HCT116 (cell line): ENCODE measurements at regions not wholly inside any gene's neighbourhood (a gene's known extent, or its start where the extent isn't known, plus 50 kb on each side); places are given as distances from the start of the nearest gene placed in this dataset.

Experiments
- ATAC-seq: fragments of 200-7000 bp; cut with Tn5 transposase; 2 replicates; pipeline ENCODE4 v1.9.1; 2020; ENCODE audit warnings: mild to moderate bottlenecking, moderate library complexity
- BruUV-seq: library from RNA; stranded (reverse); fragments of 400-500 nt; replicated peaks from 2 replicates; lab custom pipeline; 2021; lab: Mats Ljungman, UMichigan
- CTCF ChIA-PET: fragments of 300-600 bp; sonication (Branson Sonifier 250); formaldehyde crosslinking; loops from one replicate; lab custom pipeline; 2021; ENCODE audit warnings: antibody characterized with exemption; lab: Charles Lee
- POLR2A ChIA-PET: fragments of 300-600, 350-600 bp; sonication (Branson Sonifier 250); formaldehyde crosslinking; loops from one replicate; lab custom pipeline; 2021; ENCODE audit warnings: antibody characterized with exemption; lab: Charles Lee
- RAD21 ChIA-PET, 2 experiments: fragments of 300-600 bp; sonication (Branson Sonifier 250); formaldehyde crosslinking; loops; one replicate each; lab custom pipeline; 2023; ENCODE audit warnings: low total read pairs in 2 of 2; ENCODE audit not compliant: uncharacterized antibody in 2 of 2, unreplicated experiment in 2 of 2, low non-redundant PET in 1 of 2; lab: Charles Lee
- DNase-seq: peaks from one replicate; pipeline ENCODE4 v3.0.0-alpha.2; 2010; ENCODE audit warnings: low read depth, low spot score
- H2AFZ ChIP-seq: fragments of 200-600 bp; shearing (Covaris generic), sonication (generic); 2 replicates; pipeline ENCODE4 v1.6.1; 2017; ENCODE audit warnings: low read depth, mixed run types, mixed read lengths, antibody characterized with exemption, low read length; ENCODE audit not compliant: poor library complexity, severe bottlenecking
- H3K27ac ChIP-seq: 2 replicates; pipeline ENCODE4 v1.5.1; 2012; ENCODE audit warnings: low read depth, low read length
- H3K27me3 ChIP-seq: fragments of 200-600 bp; sonication (generic); 2 replicates; pipeline ENCODE4 v1.6.1; 2016; ENCODE audit warnings: mixed run types, low read length, mixed read lengths; ENCODE audit not compliant: insufficient read depth
- H3K36me3 ChIP-seq, 2 experiments: fragments of 200-500 bp in 1 of 2; fragments of 200-600 bp in 1 of 2; sonication (Bioruptor generic) in 1 of 2; sonication (generic) in 1 of 2; 2 replicates each; pipeline versions ENCODE4 v1.5.1 to v1.6.1; 2014 to 2016; ENCODE audit warnings: low read length in 2 of 2, inconsistent platforms in 1 of 2, mixed read lengths in 1 of 2, mixed run types in 1 of 2; ENCODE audit not compliant: insufficient read depth in 2 of 2, control insufficient read depth in 1 of 2
- H3K4me1 ChIP-seq, 2 experiments: fragments of 200-600 bp in 1 of 2; sonication (generic) in 1 of 2; 2 replicates each; pipeline versions ENCODE4 v1.5.1 to v1.6.1; 2012 to 2017; ENCODE audit warnings: low read length in 2 of 2, inconsistent platforms in 1 of 2, mild to moderate bottlenecking in 1 of 2, mixed read lengths in 1 of 2, mixed run types in 1 of 2, moderate library complexity in 1 of 2; ENCODE audit not compliant: insufficient read depth in 2 of 2, control insufficient read depth in 1 of 2
- H3K4me2 ChIP-seq: fragments of 200-600 bp; sonication (generic); 2 replicates; pipeline ENCODE4 v1.6.1; 2017; ENCODE audit warnings: mixed run types, low read length, mixed read lengths
- H3K4me3 ChIP-seq, 2 experiments: fragments of 200-600 bp in 1 of 2; sonication (generic) in 1 of 2; replicated peaks in 1 of 2; 2 replicates each; pipeline ENCODE4 v1.5.1; 2011 to 2016; ENCODE audit warnings: low read length in 2 of 2, control low read depth in 1 of 2, low read depth in 1 of 2, mild to moderate bottlenecking in 1 of 2, mixed read lengths in 1 of 2, mixed run types in 1 of 2
- H3K79me2 ChIP-seq: fragments of 200-600 bp; sonication (generic); 2 replicates; pipeline ENCODE4 v1.6.1; 2017; ENCODE audit warnings: mild to moderate bottlenecking, mixed run types, low read length, moderate library complexity, mixed read lengths; ENCODE audit not compliant: insufficient read depth
- H3K9ac ChIP-seq: fragments of 200-600 bp; sonication (generic); 2 replicates; pipeline ENCODE4 v1.6.1; 2016; ENCODE audit warnings: low read length, mixed read lengths
- H3K9me2 ChIP-seq: fragments of 200-600 bp; sonication (generic), shearing (Covaris generic); 2 replicates; pipeline ENCODE4 v1.6.1; 2017; ENCODE audit warnings: mixed run types, mild to moderate bottlenecking, moderate library complexity; ENCODE audit not compliant: insufficient read depth
- H3K9me3 ChIP-seq, 2 experiments: fragments of 200-500 bp in 1 of 2; fragments of 200-600 bp in 1 of 2; sonication (Bioruptor generic) in 1 of 2; sonication (generic) in 1 of 2; 2 replicates each; pipeline ENCODE4 v1.6.1; 2014 to 2017; ENCODE audit warnings: low read length in 2 of 2, mixed read lengths in 2 of 2, inconsistent platforms in 1 of 2, low read depth in 1 of 2, mild to moderate bottlenecking in 1 of 2, mixed run types in 1 of 2, moderate library complexity in 1 of 2; ENCODE audit not compliant: control insufficient read depth in 1 of 2, insufficient read depth in 1 of 2
- H4K20me1 ChIP-seq: fragments of 200-600 bp; sonication (generic), shearing (Covaris generic); 2 replicates; pipeline ENCODE4 v1.6.1; 2017; ENCODE audit warnings: mixed run types, mild to moderate bottlenecking, moderate library complexity; ENCODE audit not compliant: insufficient read depth
- ELF1 ChIP-seq: IDR thresholded peaks from 2 replicates; pipeline ENCODE4 v1.6.1; 2012; ENCODE audit warnings: low read depth, borderline replicate concordance
- EZH2 ChIP-seq: fragments of 200-600 bp; sonication (generic); IDR thresholded peaks from 2 replicates; pipeline ENCODE4 v1.6.1; 2017; ENCODE audit warnings: antibody characterized with exemption, mixed run types
- FOSL1 ChIP-seq: IDR thresholded peaks from 2 replicates; pipeline ENCODE4 v1.6.1; 2012; ENCODE audit warnings: low read depth
- POLR2AphosphoS5 ChIP-seq: IDR thresholded peaks from 2 replicates; pipeline ENCODE4 v1.6.1; 2011; ENCODE audit warnings: mild to moderate bottlenecking, low read depth, low read length, moderate library complexity
- RAD21 ChIP-seq: IDR thresholded peaks from 2 replicates; pipeline ENCODE4 v1.6.1; 2012; ENCODE audit warnings: low read depth, mild to moderate bottlenecking
- SIN3A ChIP-seq: IDR thresholded peaks from 2 replicates; pipeline ENCODE4 v1.6.1; 2012; ENCODE audit warnings: low read depth
- SP1 ChIP-seq: IDR thresholded peaks from 2 replicates; pipeline ENCODE4 v1.6.1; 2012; ENCODE audit warnings: low read depth
- SRF ChIP-seq: IDR thresholded peaks from 2 replicates; pipeline ENCODE4 v1.6.1; 2012; ENCODE audit warnings: low read depth
- TCF7L2 ChIP-seq: IDR thresholded peaks from 2 replicates; pipeline ENCODE4 v1.7.0; 2011; ENCODE audit warnings: borderline replicate concordance, inconsistent platforms; ENCODE audit not compliant: insufficient read depth, insufficient read length; ENCODE audit errors: extremely low read depth
- ZFX ChIP-seq: fragments of 450-650 bp; IDR thresholded peaks from 2 replicates; pipeline ENCODE4 v1.6.1; 2017
- ZNF274 ChIP-seq: fragments of 200-500 bp; sonication (Bioruptor generic); IDR thresholded peaks from 2 replicates; pipeline ENCODE4 v1.6.1; 2014; ENCODE audit warnings: mild to moderate bottlenecking, low read depth, low read length, inconsistent platforms
- intact Hi-C: fragments of 100-400 bp; cut with micrococcal nuclease; formaldehyde crosslinking; loops from 2 replicates; pipeline ENCODE4 v1.10.0; 2022
- TF ChIP-seq, protein P1 (sequence below): IDR thresholded peaks from 2 replicates; pipeline ENCODE4 v1.6.1; 2012; ENCODE audit warnings: low read depth
- TF ChIP-seq, protein P2 (sequence below): IDR thresholded peaks from 2 replicates; pipeline ENCODE4 v1.6.1; 2011; ENCODE audit warnings: mild to moderate bottlenecking, low read length, moderate library complexity; ENCODE audit not compliant: insufficient replicate concordance; ENCODE audit errors: extremely low read depth

GRCh38 chr18:47709556-47709955, 220.9 kb downstream of the SMAD2 start:
- Histone ChIP-seq H3K4me2 (no peak overlapping the region), H2AFZ (no peak overlapping the region), H3K9me2 (no peaks in the 10 kb centered on the region; the same call in 1 of the 2 replicates), H3K27me3 (peaks cover 29% of the 10 kb centered on the region; the same call in 1 of the 2 replicates), H3K9ac (no peak overlapping the region), H3K9me3 (no peaks in the 10 kb centered on the region), H3K79me2 (no peaks in the 10 kb centered on the region), H3K27ac (no peak overlapping the region), H3K4me3 (no peak overlapping the region), H3K4me1 (no peaks in the 10 kb centered on the region), H4K20me1 (no peaks in the 10 kb centered on the region), H3K36me3 (no peaks in the 10 kb centered on the region)
- ATAC-seq = no peak
- ChIA-PET POLR2A (no interaction called here), CTCF (no interaction called here), RAD21 (no interaction called here)
- intact Hi-C loops = no loop called here
- TF ChIP-seq SP1 = no peak
- BruUV-seq = no TSS peak
- DNase-seq = no peak

- RAD21 ChIA-PET = no interaction called here
- POLR2A ChIA-PET = no interaction called here
- no peak overlapping the region for H3K4me3 ChIP-seq
- no peak overlapping the region for H3K9ac ChIP-seq
- no peaks in the 10 kb centered on the region for H3K36me3 ChIP-seq
- TF ChIP-seq, protein P1, sequence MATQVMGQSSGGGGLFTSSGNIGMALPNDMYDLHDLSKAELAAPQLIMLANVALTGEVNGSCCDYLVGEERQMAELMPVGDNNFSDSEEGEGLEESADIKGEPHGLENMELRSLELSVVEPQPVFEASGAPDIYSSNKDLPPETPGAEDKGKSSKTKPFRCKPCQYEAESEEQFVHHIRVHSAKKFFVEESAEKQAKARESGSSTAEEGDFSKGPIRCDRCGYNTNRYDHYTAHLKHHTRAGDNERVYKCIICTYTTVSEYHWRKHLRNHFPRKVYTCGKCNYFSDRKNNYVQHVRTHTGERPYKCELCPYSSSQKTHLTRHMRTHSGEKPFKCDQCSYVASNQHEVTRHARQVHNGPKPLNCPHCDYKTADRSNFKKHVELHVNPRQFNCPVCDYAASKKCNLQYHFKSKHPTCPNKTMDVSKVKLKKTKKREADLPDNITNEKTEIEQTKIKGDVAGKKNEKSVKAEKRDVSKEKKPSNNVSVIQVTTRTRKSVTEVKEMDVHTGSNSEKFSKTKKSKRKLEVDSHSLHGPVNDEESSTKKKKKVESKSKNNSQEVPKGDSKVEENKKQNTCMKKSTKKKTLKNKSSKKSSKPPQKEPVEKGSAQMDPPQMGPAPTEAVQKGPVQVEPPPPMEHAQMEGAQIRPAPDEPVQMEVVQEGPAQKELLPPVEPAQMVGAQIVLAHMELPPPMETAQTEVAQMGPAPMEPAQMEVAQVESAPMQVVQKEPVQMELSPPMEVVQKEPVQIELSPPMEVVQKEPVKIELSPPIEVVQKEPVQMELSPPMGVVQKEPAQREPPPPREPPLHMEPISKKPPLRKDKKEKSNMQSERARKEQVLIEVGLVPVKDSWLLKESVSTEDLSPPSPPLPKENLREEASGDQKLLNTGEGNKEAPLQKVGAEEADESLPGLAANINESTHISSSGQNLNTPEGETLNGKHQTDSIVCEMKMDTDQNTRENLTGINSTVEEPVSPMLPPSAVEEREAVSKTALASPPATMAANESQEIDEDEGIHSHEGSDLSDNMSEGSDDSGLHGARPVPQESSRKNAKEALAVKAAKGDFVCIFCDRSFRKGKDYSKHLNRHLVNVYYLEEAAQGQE = no peak
- TF ChIP-seq POLR2AphosphoS5 = no peak
- TF ChIP-seq, protein P2, sequence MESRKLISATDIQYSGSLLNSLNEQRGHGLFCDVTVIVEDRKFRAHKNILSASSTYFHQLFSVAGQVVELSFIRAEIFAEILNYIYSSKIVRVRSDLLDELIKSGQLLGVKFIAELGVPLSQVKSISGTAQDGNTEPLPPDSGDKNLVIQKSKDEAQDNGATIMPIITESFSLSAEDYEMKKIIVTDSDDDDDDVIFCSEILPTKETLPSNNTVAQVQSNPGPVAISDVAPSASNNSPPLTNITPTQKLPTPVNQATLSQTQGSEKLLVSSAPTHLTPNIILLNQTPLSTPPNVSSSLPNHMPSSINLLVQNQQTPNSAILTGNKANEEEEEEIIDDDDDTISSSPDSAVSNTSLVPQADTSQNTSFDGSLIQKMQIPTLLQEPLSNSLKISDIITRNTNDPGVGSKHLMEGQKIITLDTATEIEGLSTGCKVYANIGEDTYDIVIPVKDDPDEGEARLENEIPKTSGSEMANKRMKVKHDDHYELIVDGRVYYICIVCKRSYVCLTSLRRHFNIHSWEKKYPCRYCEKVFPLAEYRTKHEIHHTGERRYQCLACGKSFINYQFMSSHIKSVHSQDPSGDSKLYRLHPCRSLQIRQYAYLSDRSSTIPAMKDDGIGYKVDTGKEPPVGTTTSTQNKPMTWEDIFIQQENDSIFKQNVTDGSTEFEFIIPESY = no peak
- no peak for TF ChIP-seq ZFX
- no peak for TF ChIP-seq FOSL1
- no peak for TF ChIP-seq ZNF274
- no peak for TF ChIP-seq ELF1
- no peak for TF ChIP-seq TCF7L2
- no peak for TF ChIP-seq SRF
- TF ChIP-seq EZH2 = no peak
- no peak for TF ChIP-seq SIN3A
- no peak for TF ChIP-seq RAD21
- H2AFZ ChIP-seq = no peak overlapping the region
- no peaks in the 10 kb centered on the region for H3K4me1 ChIP-seq
- DNase-seq (no peak), ATAC-seq (no peak)
- no peaks in the 10 kb centered on the region for H3K79me2 ChIP-seq
- peaks cover 28% of the 10 kb centered on the region; the same call in 1 of the 2 replicates for H3K27me3 ChIP-seq
- H3K27ac ChIP-seq = no peak overlapping the region
- H3K4me2 ChIP-seq = no peak overlapping the region
- no peaks in the 10 kb centered on the region for H3K9me3 ChIP-seq
- no TSS peak for BruUV-seq
- H4K20me1 ChIP-seq = no peaks in the 10 kb centered on the region
- no peaks in the 10 kb centered on the region; the same call in 1 of the 2 replicates for H3K9me2 ChIP-seq
- intact Hi-C loops = no loop called here
- CTCF ChIA-PET = no interaction called here
Observed at GRCh38 chr18:47708206-47708605, 222.3 kb downstream of the SMAD2 start.
